ENCODE measurements at regions not wholly inside any gene's neighbourhood (a gene's known extent, or its start where the extent isn't known, plus 50 kb on each side); places are given as distances from the start of the nearest gene placed in this dataset.

DNA sequence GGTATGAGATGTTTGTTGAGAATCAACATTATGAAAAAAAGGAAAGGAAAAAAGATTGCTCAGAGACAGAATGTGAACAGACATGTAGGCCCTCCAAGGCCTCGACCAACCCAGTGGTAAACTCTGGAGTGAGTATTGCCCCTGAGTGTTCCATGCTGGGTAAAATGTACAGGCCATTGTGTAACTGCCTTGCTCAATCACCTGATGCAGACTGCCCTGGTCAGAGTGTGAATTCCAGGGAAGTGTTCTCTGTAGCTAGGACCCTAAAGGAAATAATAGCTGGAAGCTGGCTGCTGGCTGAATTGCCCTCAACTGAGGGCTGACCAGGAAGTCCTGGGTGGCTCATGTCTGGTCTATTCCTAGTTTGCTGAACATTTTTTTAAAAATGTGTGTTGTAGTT, 1081.4 kb upstream of the LRFN5 start:
- TF ChIP-seq POLR2A (IDR thresholded peaks at IDR 0.05) (no peak), CTCF (IDR thresholded peaks at IDR 0.05) (no peak)
